ENCODE measurements at regions not wholly inside any gene's neighbourhood (a gene's known extent, or its start where the extent isn't known, plus 50 kb on each side); places are given as distances from the start of the nearest gene placed in this dataset.
A peak's percentile ranks its signal among the peaks of the same experiment; 100 is the strongest.
"Not testable (repeated sequence)": the region's sequence is repeated elsewhere in the genome, so short reads cannot be mapped to it uniquely, and the experiment has no call there.

- H3K18ac ChIP-seq (ENCODE audit: low read depth in 1 of 2, low read length in 2 of 2); H3K4me3 ChIP-seq (ENCODE audit: insufficient read depth in 1 of 2, low read depth in 1 of 2, low read length in 2 of 2); H3K4ac ChIP-seq (ENCODE audit: low read depth in 1 of 2, low read length in 2 of 2); H3K4me2 ChIP-seq (ENCODE audit: low read length, poor library complexity, severe bottlenecking); H3K79me1 ChIP-seq (replicated peaks; ENCODE audit: low read length, poor library complexity, severe bottlenecking); H3K27ac ChIP-seq (ENCODE audit: low read length, poor library complexity, severe bottlenecking); H2BK120ac ChIP-seq (ENCODE audit: low read depth, low read length); H3K4me1 ChIP-seq (ENCODE audit: control insufficient read depth, insufficient read depth, low read depth, low read length); H2BK12ac ChIP-seq (ENCODE audit: low read length in 2 of 2); H3K23ac ChIP-seq (ENCODE audit: low read length in 2 of 2); H4K8ac ChIP-seq (ENCODE audit: low read length); H3K9ac ChIP-seq (ENCODE audit: low read length); DNase-seq; H3K14ac ChIP-seq (ENCODE audit: low read length in 2 of 2); H2AK5ac ChIP-seq (ENCODE audit: low read length, severe bottlenecking); H2BK5ac ChIP-seq (ENCODE audit: low read depth, low read length, poor library complexity, severe bottlenecking); H4K91ac ChIP-seq (ENCODE audit: low read length); H2AFZ ChIP-seq (ENCODE audit: low read depth, low read length); H3K36me3 ChIP-seq (ENCODE audit: control insufficient read depth in 1 of 2, insufficient read depth in 2 of 2, low read depth in 1 of 2, low read length in 2 of 2); H2BK15ac ChIP-seq (ENCODE audit: low read depth, poor library complexity, severe bottlenecking); H3K9me3 ChIP-seq (ENCODE audit: control insufficient read depth, low read length); H3K27me3 ChIP-seq (ENCODE audit: control insufficient read depth in 1 of 2, insufficient read depth in 1 of 2, low read length in 2 of 2): not testable (repeated sequence)
- WGBS: 37% methylated on average over 5 of the region's 10 CpGs
Observed at GRCh38 chrX:44774066-44774465, 69.8 kb upstream of the DUSP21 start.

- H3K27me3 ChIP-seq (ENCODE audit: control insufficient read depth in 1 of 2, insufficient read depth in 1 of 2, low read length in 2 of 2): peaks cover 0 to 6% of the 10 kb centered on the region in 2 experiments
- H3K36me3 ChIP-seq (ENCODE audit: control insufficient read depth in 1 of 2, insufficient read depth in 2 of 2, low read depth in 1 of 2, low read length in 2 of 2): no peaks in the 10 kb centered on the region
- no peak overlapping the region for H2BK5ac ChIP-seq (ENCODE audit: low read depth, low read length, poor library complexity, severe bottlenecking)
- H3K79me1 ChIP-seq (replicated peaks; ENCODE audit: low read length, poor library complexity, severe bottlenecking): no peaks in the 10 kb centered on the region
- no peak overlapping the region for H3K4me3 ChIP-seq (ENCODE audit: insufficient read depth in 1 of 2, low read depth in 1 of 2, low read length in 2 of 2)
- H4K8ac ChIP-seq (ENCODE audit: low read length): no peak overlapping the region
- no peak overlapping the region for H4K91ac ChIP-seq (ENCODE audit: low read length)
- H3K14ac ChIP-seq (ENCODE audit: low read length in 2 of 2): no peak overlapping the region
- no peak overlapping the region for H2AK5ac ChIP-seq (ENCODE audit: low read length, severe bottlenecking)
- H3K23ac ChIP-seq (ENCODE audit: low read length in 2 of 2): no peak overlapping the region
- H3K9ac ChIP-seq (ENCODE audit: low read length): no peak overlapping the region
- H2BK120ac ChIP-seq (ENCODE audit: low read depth, low read length): no peak overlapping the region
- H2BK15ac ChIP-seq (ENCODE audit: low read depth, poor library complexity, severe bottlenecking): no peak overlapping the region
- DNase-seq: no peak
- H3K18ac ChIP-seq (ENCODE audit: low read depth in 1 of 2, low read length in 2 of 2): no peak overlapping the region
- H3K9me3 ChIP-seq (ENCODE audit: control insufficient read depth, low read length): no peaks in the 10 kb centered on the region
- no peak overlapping the region for H2BK12ac ChIP-seq (ENCODE audit: low read length in 2 of 2)
- H3K4me2 ChIP-seq (ENCODE audit: low read length, poor library complexity, severe bottlenecking): no peak overlapping the region
- no peaks in the 10 kb centered on the region for H3K4me1 ChIP-seq (ENCODE audit: control insufficient read depth, insufficient read depth, low read depth, low read length)
- no CpG with 5 or more reads among the region's 2 CpGs for WGBS
- H2AFZ ChIP-seq (ENCODE audit: low read depth, low read length): no peak overlapping the region
- H3K4ac ChIP-seq (ENCODE audit: low read depth in 1 of 2, low read length in 2 of 2): no peak overlapping the region
- no peak overlapping the region for H3K27ac ChIP-seq (ENCODE audit: low read length, poor library complexity, severe bottlenecking)
Observed at GRCh38 chrX:44770121-44770520, 73.7 kb upstream of the DUSP21 start.

GRCh38 chrX:44767308-44767707, 76.5 kb upstream of the DUSP21 start:
- Histone ChIP-seq H3K4me2 (ENCODE audit: low read length, poor library complexity, severe bottlenecking) (no peak overlapping the region), H3K4me1 (ENCODE audit: control insufficient read depth, insufficient read depth, low read depth, low read length) (no peaks in the 10 kb centered on the region), H3K4ac (ENCODE audit: low read depth in 1 of 2, low read length in 2 of 2) (no peak overlapping the region), H2AK5ac (ENCODE audit: low read length, severe bottlenecking) (no peak overlapping the region), H3K79me1 (replicated peaks; ENCODE audit: low read length, poor library complexity, severe bottlenecking) (no peaks in the 10 kb centered on the region), H3K18ac (ENCODE audit: low read depth in 1 of 2, low read length in 2 of 2) (no peak overlapping the region), H2BK12ac (ENCODE audit: low read length in 2 of 2) (no peak overlapping the region), H3K9ac (ENCODE audit: low read length) (no peak overlapping the region), H3K9me3 (ENCODE audit: control insufficient read depth, low read length) (no peaks in the 10 kb centered on the region), H2AFZ (ENCODE audit: low read depth, low read length) (no peak overlapping the region), H3K27me3 (ENCODE audit: control insufficient read depth in 1 of 2, insufficient read depth in 1 of 2, low read length in 2 of 2) (no peaks in the 10 kb centered on the region), H3K23ac (ENCODE audit: low read length in 2 of 2) (no peak overlapping the region), H3K36me3 (ENCODE audit: control insufficient read depth in 1 of 2, insufficient read depth in 2 of 2, low read depth in 1 of 2, low read length in 2 of 2) (no peaks in the 10 kb centered on the region), H2BK15ac (ENCODE audit: low read depth, poor library complexity, severe bottlenecking) (no peak overlapping the region), H2BK5ac (ENCODE audit: low read depth, low read length, poor library complexity, severe bottlenecking) (no peak overlapping the region), H4K8ac (ENCODE audit: low read length) (no peak overlapping the region), H3K4me3 (ENCODE audit: insufficient read depth in 1 of 2, low read depth in 1 of 2, low read length in 2 of 2) (no peak overlapping the region), H2BK120ac (ENCODE audit: low read depth, low read length) (no peak overlapping the region), H3K27ac (ENCODE audit: low read length, poor library complexity, severe bottlenecking) (no peak overlapping the region), H3K14ac (ENCODE audit: low read length in 2 of 2) (no peak overlapping the region), H4K91ac (ENCODE audit: low read length) (no peak overlapping the region)
- DNase-seq: no peak
- WGBS: 100% methylated on average over 1 of the region's 5 CpGs

- no peaks in the 10 kb centered on the region for H3K4me1 ChIP-seq (ENCODE audit: control insufficient read depth, insufficient read depth, low read depth, low read length)
- no peak overlapping the region for H3K23ac ChIP-seq (ENCODE audit: low read length in 2 of 2)
- H2BK12ac ChIP-seq (ENCODE audit: low read length in 2 of 2): no peak overlapping the region
- peak overlapping the region; percentile 72 for H3K9ac ChIP-seq (ENCODE audit: low read length)
- 70% methylated on average over 2 of the region's 2 CpGs for WGBS
- H2AK5ac ChIP-seq (ENCODE audit: low read length, severe bottlenecking): no peak overlapping the region
- H3K9me3 ChIP-seq (ENCODE audit: control insufficient read depth, low read length): no peaks in the 10 kb centered on the region
- DNase-seq: no peak
- H3K27ac ChIP-seq (ENCODE audit: low read length, poor library complexity, severe bottlenecking): no peak overlapping the region
- no peak overlapping the region for H4K8ac ChIP-seq (ENCODE audit: low read length)
- H3K4me3 ChIP-seq (ENCODE audit: insufficient read depth in 1 of 2, low read depth in 1 of 2, low read length in 2 of 2): no peak overlapping the region
- H3K14ac ChIP-seq (ENCODE audit: low read length in 2 of 2): no peak overlapping the region
- H4K91ac ChIP-seq (ENCODE audit: low read length): no peak overlapping the region
- H2BK5ac ChIP-seq (ENCODE audit: low read depth, low read length, poor library complexity, severe bottlenecking): no peak overlapping the region
- H2AFZ ChIP-seq (ENCODE audit: low read depth, low read length): no peak overlapping the region
- H3K27me3 ChIP-seq (ENCODE audit: control insufficient read depth in 1 of 2, insufficient read depth in 1 of 2, low read length in 2 of 2): peaks cover 0 to 8% of the 10 kb centered on the region in 2 experiments
- H3K4ac ChIP-seq (ENCODE audit: low read depth in 1 of 2, low read length in 2 of 2): no peak overlapping the region
- no peak overlapping the region for H2BK120ac ChIP-seq (ENCODE audit: low read depth, low read length)
- H3K79me1 ChIP-seq (replicated peaks; ENCODE audit: low read length, poor library complexity, severe bottlenecking): no peaks in the 10 kb centered on the region
- no peak overlapping the region for H3K18ac ChIP-seq (ENCODE audit: low read depth in 1 of 2, low read length in 2 of 2)
- H3K4me2 ChIP-seq (ENCODE audit: low read length, poor library complexity, severe bottlenecking): no peak overlapping the region
- H2BK15ac ChIP-seq (ENCODE audit: low read depth, poor library complexity, severe bottlenecking): no peak overlapping the region
- no peaks in the 10 kb centered on the region for H3K36me3 ChIP-seq (ENCODE audit: control insufficient read depth in 1 of 2, insufficient read depth in 2 of 2, low read depth in 1 of 2, low read length in 2 of 2)
Observed at GRCh38 chrX:44765556-44765955, 78.3 kb upstream of the DUSP21 start.
